DND-41 (cell line): ENCODE measurements at regions not wholly inside any gene's neighbourhood (a gene's known extent, or its start where the extent isn't known, plus 50 kb on each side); places are given as distances from the start of the nearest gene placed in this dataset.

ENCODE experiments used
- ATAC-seq: fragments of 200-7000 bp; cut with Tn5 transposase; 3 replicates; pipeline ENCODE4 v1.9.1; 2021; ENCODE audit warnings: low read depth; ENCODE audit not compliant: insufficient read depth
- DNase-seq: peaks from one replicate; pipeline ENCODE4 v3.0.0-alpha.2; 2020
- H2AFZ ChIP-seq: 2 replicates; pipeline ENCODE4 v1.6.0; 2012; ENCODE audit warnings: low read depth, low read length
- H3K27ac ChIP-seq: 2 replicates; pipeline ENCODE4 v1.5.1; 2012; ENCODE audit warnings: low read length, inconsistent platforms
- H3K27me3 ChIP-seq: fragments of 200-600 bp; sonication (generic); 2 replicates; pipeline ENCODE4 v1.6.0; 2012; ENCODE audit warnings: low read length, mild to moderate bottlenecking, inconsistent platforms; ENCODE audit not compliant: insufficient read depth, poor library complexity
- H3K36me3 ChIP-seq: 2 replicates; pipeline ENCODE4 v1.5.1; 2012; ENCODE audit warnings: low read length, inconsistent platforms; ENCODE audit not compliant: insufficient read depth
- H3K4me1 ChIP-seq: 2 replicates; pipeline ENCODE4 v1.5.1; 2012; ENCODE audit warnings: mild to moderate bottlenecking, low read length; ENCODE audit not compliant: insufficient read depth
- H3K4me2 ChIP-seq: 2 replicates; pipeline ENCODE4 v1.6.0; 2012; ENCODE audit warnings: mild to moderate bottlenecking, moderate library complexity, low read length, inconsistent platforms; ENCODE audit not compliant: insufficient read depth
- H3K4me3 ChIP-seq, 2 experiments: fragments of 200-600 bp in 1 of 2; shearing (Covaris generic) in 1 of 2; 2 replicates each; pipeline ENCODE4 v1.5.1; 2012 to 2016; ENCODE audit warnings: inconsistent platforms in 2 of 2, low read length in 2 of 2, mild to moderate bottlenecking in 2 of 2, low read depth in 1 of 2, moderate library complexity in 1 of 2
- H3K79me2 ChIP-seq: 2 replicates; pipeline ENCODE4 v1.6.0; 2012; ENCODE audit warnings: low read length, inconsistent platforms; ENCODE audit not compliant: insufficient read depth
- H3K9ac ChIP-seq: 2 replicates; pipeline ENCODE4 v1.6.0; 2012; ENCODE audit warnings: low read depth, mild to moderate bottlenecking, inconsistent platforms, low read length, moderate library complexity
- H3K9me3 ChIP-seq: 2 replicates; pipeline ENCODE4 v1.5.1; 2012; ENCODE audit warnings: low read length, moderate library complexity, mild to moderate bottlenecking, inconsistent platforms; ENCODE audit not compliant: insufficient read depth, severe bottlenecking
- H4K20me1 ChIP-seq: 2 replicates; pipeline ENCODE4 v1.6.0; 2012; ENCODE audit warnings: low read length; ENCODE audit not compliant: insufficient read depth
- EZH2 ChIP-seq: IDR thresholded peaks from 3 replicates; pipeline ENCODE4 v1.6.1; 2012; ENCODE audit warnings: borderline replicate concordance, low read depth, mild to moderate bottlenecking, moderate library complexity, low read length, inconsistent platforms; ENCODE audit not compliant: severe bottlenecking
- TF ChIP-seq, protein P1 (sequence below): IDR thresholded peaks from 2 replicates; pipeline ENCODE4 v1.5.1; 2012; ENCODE audit warnings: borderline replicate concordance, low read length, moderate library complexity, mild to moderate bottlenecking; ENCODE audit not compliant: poor library complexity, severe bottlenecking; ENCODE audit errors: extremely low read depth

DNA sequence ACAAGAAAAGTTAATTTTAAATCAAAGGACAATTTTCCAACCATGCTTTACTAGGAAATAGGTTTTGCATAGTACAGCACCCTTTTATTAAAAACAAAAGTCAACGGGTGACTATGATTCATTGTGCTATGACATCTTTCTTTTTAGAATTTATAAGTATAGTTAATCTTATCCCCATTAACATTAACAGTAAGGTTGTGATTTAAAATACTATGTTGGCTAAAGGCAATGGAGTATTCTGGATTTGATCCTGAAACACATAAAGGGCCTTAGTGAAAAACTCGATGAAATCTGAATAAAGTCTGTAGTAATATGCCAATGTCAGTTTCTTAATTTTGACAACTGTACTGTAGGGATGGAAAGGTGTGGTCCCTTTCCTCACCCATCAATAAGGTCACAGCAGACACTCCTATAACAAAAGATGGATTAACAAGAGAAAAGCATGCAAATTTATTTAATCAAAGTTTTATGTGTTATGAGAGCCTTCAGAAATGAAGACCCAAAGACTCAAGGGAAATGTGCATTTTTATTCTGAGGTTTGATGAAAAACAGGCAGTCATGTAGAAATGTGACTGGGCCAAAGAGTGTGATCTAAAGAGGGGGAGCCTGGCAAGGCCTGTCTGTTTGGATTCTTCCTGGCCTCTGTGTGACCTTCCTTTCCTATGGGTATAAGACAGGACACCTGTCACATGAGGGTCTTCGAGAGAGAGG, 731.4 kb downstream of the TSN start:
- Histone ChIP-seq H3K4me1 (no peaks in the 10 kb centered on the region), H3K9ac (no peak overlapping the region), H3K9me3 (no peaks in the 10 kb centered on the region), H3K4me3 (no peak overlapping the region), H3K36me3 (no peaks in the 10 kb centered on the region), H4K20me1 (no peaks in the 10 kb centered on the region), H3K4me2 (no peak overlapping the region), H3K27me3 (no peaks in the 10 kb centered on the region), H3K27ac (no peak overlapping the region), H3K79me2 (no peaks in the 10 kb centered on the region), H2AFZ (no peak overlapping the region)
- DNase-seq (no peak), ATAC-seq (no peak)
- TF ChIP-seq EZH2 = no peak
- TF ChIP-seq, protein P1, sequence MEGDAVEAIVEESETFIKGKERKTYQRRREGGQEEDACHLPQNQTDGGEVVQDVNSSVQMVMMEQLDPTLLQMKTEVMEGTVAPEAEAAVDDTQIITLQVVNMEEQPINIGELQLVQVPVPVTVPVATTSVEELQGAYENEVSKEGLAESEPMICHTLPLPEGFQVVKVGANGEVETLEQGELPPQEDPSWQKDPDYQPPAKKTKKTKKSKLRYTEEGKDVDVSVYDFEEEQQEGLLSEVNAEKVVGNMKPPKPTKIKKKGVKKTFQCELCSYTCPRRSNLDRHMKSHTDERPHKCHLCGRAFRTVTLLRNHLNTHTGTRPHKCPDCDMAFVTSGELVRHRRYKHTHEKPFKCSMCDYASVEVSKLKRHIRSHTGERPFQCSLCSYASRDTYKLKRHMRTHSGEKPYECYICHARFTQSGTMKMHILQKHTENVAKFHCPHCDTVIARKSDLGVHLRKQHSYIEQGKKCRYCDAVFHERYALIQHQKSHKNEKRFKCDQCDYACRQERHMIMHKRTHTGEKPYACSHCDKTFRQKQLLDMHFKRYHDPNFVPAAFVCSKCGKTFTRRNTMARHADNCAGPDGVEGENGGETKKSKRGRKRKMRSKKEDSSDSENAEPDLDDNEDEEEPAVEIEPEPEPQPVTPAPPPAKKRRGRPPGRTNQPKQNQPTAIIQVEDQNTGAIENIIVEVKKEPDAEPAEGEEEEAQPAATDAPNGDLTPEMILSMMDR = no peak

DNA sequence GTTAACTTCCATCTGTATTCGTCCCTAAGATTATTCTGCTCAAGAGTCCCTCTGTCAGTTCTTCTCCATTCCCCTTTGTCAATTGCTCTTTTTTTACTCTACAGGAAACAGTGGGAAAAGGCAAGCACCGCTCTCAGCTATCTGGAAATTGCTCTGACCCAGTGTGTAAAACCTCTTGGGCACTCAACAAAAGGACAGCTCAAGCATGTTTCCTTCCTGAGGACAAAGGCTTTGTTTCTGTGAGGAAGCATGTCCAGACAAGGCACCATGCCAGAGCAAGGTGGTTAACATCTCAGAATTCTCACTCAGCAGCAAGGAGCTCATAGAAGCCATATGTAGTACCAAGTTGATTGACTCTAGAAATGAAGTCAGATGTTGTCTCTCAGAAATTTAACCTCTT, 735.6 kb downstream of the TSN start:
- ATAC-seq (no peak), DNase-seq (no peak)
- Histone ChIP-seq H3K79me2 (no peaks in the 10 kb centered on the region), H3K4me2 (no peak overlapping the region), H3K36me3 (no peaks in the 10 kb centered on the region), H3K4me1 (no peaks in the 10 kb centered on the region), H3K9ac (no peak overlapping the region), H4K20me1 (no peaks in the 10 kb centered on the region), H3K27ac (no peak overlapping the region), H3K9me3 (no peaks in the 10 kb centered on the region), H3K4me3 (no peak overlapping the region), H2AFZ (no peak overlapping the region), H3K27me3 (no peaks in the 10 kb centered on the region)
- TF ChIP-seq EZH2 = no peak
- TF ChIP-seq, protein P1 = no peak

DNA sequence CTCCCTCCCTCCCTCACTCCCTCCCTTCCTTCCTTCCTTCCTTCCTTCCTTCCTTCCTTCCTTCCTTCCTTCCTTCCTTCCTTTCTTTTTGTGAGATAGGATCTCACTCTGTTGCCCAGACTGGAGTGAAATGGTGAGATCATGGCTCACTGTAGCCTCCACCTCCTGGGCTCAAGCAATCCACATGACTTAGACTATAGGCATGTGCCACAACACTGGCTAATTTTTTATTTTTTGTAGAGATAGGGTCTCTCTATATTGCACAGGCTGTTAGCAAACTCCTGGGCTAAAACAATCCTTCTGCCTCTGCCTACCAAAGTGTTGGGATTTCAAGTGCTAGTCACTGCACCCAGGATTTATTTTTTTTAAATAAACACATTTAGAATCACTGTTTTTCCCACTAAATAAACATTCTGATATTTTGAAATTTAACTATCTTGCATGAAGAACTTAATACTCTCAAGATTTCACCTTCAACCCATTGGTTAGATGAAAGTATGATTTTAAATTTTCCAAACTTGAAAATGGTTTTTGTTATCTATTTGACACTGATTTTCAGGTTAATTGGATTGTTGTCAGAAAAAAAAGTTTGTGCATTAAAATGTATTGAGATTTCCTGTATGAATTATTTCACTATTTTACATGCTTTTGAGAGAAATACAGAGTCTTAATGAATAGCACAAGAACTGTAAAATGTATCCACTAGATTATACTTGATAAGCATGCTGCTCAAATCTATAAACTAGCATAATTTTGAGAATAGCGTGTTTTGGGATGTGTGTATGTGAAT, 745.1 kb downstream of the TSN start:
- Histone ChIP-seq H3K4me1 (no peaks in the 10 kb centered on the region), H3K36me3 (no peaks in the 10 kb centered on the region), H3K9me3 (no peaks in the 10 kb centered on the region), H3K9ac (no peak overlapping the region), H3K4me3 (no peak overlapping the region), H2AFZ (no peak overlapping the region), H3K27ac (no peak overlapping the region), H3K79me2 (no peaks in the 10 kb centered on the region), H3K4me2 (no peak overlapping the region), H4K20me1 (no peaks in the 10 kb centered on the region), H3K27me3 (peaks cover 2% of the 10 kb centered on the region)
- no peak for ATAC-seq
- DNase-seq = no peak
- TF ChIP-seq, protein P1 = no peak
